SK-N-SH treated with all-trans-retinoic acid at 6 μM for 48 hours (cell line): ENCODE measurements at regions not wholly inside any gene's neighbourhood (a gene's known extent, or its start where the extent isn't known, plus 50 kb on each side); places are given as distances from the start of the nearest gene placed in this dataset.
A peak's percentile ranks its signal among the peaks of the same experiment; 100 is the strongest.

ENCODE experiments used
- ATAC-seq: fragments of 200-7000 bp; cut with Tn5 transposase; 3 replicates; pipeline ENCODE4 v1.9.1; 2020; ENCODE audit warnings: mild to moderate bottlenecking, moderate library complexity
- ARNTL ChIP-seq: fragments of 450-650 bp; formaldehyde crosslinking; IDR thresholded peaks from 2 replicates; pipeline ENCODE4 v1.5.0; 2020; ENCODE audit warnings: low read depth, mild to moderate bottlenecking, moderate library complexity, borderline replicate concordance
- BACH2 ChIP-seq: fragments of 250-450 bp; sonication (Bioruptor Pico); IDR thresholded peaks from 2 replicates; pipeline ENCODE4 v1.9.0; 2021; ENCODE audit warnings: mild to moderate bottlenecking, borderline replicate concordance
- CREB5 ChIP-seq: fragments of 250-450 bp; sonication (Bioruptor Pico); IDR thresholded peaks from 2 replicates; pipeline ENCODE4 v1.5.1; 2020; ENCODE audit warnings: low read depth, mild to moderate bottlenecking, moderate library complexity
- ESRRG ChIP-seq: fragments of 250-450 bp; sonication (Bioruptor Pico); IDR thresholded peaks from 2 replicates; pipeline ENCODE4 v1.6.1; 2021; ENCODE audit warnings: mild to moderate bottlenecking
- GLIS3 ChIP-seq: fragments of 250-450 bp; sonication (Bioruptor Pico); IDR thresholded peaks from 2 replicates; pipeline ENCODE4 v1.5.0; 2020; ENCODE audit warnings: mild to moderate bottlenecking, moderate library complexity
- ISL1 ChIP-seq: fragments of 250-450 bp; sonication (Bioruptor Pico); IDR thresholded peaks from 2 replicates; pipeline ENCODE4 v2.1.2; 2022; ENCODE audit warnings: mild to moderate bottlenecking, moderate library complexity
- OSR1 ChIP-seq: fragments of 250-450 bp; sonication (Bioruptor Pico); IDR thresholded peaks from 2 replicates; pipeline ENCODE4 v1.8.0; 2022; ENCODE audit warnings: moderate library complexity, mild to moderate bottlenecking, inconsistent platforms
- PATZ1 ChIP-seq: fragments of 250-450 bp; sonication (Bioruptor Pico); IDR thresholded peaks from 2 replicates; pipeline ENCODE4 v1.8.0; 2020; ENCODE audit warnings: mild to moderate bottlenecking, moderate library complexity, borderline replicate concordance
- RARB ChIP-seq: fragments of 250-450 bp; sonication (Bioruptor Pico); IDR thresholded peaks from 2 replicates; pipeline ENCODE4 v1.8.0; 2021; ENCODE audit warnings: mild to moderate bottlenecking, moderate library complexity
- SNAI2 ChIP-seq: fragments of 250-450 bp; sonication (Bioruptor Pico); IDR thresholded peaks from 2 replicates; pipeline ENCODE4 v1.5.0; 2020; ENCODE audit warnings: mild to moderate bottlenecking, moderate library complexity
- TCF4 ChIP-seq: fragments of 250-450 bp; sonication (Bioruptor Pico); IDR thresholded peaks from 2 replicates; pipeline ENCODE4 v1.8.0; 2021; ENCODE audit warnings: mild to moderate bottlenecking, moderate library complexity, borderline replicate concordance
- TOX ChIP-seq: fragments of 250-450 bp; sonication (Bioruptor Pico); IDR thresholded peaks from 2 replicates; pipeline ENCODE4 v1.8.0; 2021; ENCODE audit warnings: mild to moderate bottlenecking, moderate library complexity, borderline replicate concordance
- TSHZ2 ChIP-seq: fragments of 250-450 bp; sonication (Bioruptor Pico); IDR thresholded peaks from 2 replicates; pipeline ENCODE4 v1.5.0; 2020; ENCODE audit warnings: mild to moderate bottlenecking, moderate library complexity
- ZC3H10 ChIP-seq: fragments of 250-450 bp; sonication (Bioruptor Pico); IDR thresholded peaks from 2 replicates; pipeline ENCODE4 v1.5.1; 2021; ENCODE audit warnings: mild to moderate bottlenecking, moderate library complexity
- ZFP3 ChIP-seq: fragments of 250-450 bp; sonication (Bioruptor Pico); IDR thresholded peaks from 2 replicates; pipeline ENCODE4 v1.5.0; 2020; ENCODE audit warnings: mild to moderate bottlenecking, moderate library complexity
- ZFP30 ChIP-seq: fragments of 450-650 bp; formaldehyde crosslinking; IDR thresholded peaks from 2 replicates; pipeline ENCODE4 v1.5.0; 2022; ENCODE audit warnings: mild to moderate bottlenecking, moderate library complexity
- ZNF565 ChIP-seq: fragments of 450-650 bp; formaldehyde crosslinking; conservative IDR thresholded peaks from 2 replicates; pipeline ENCODE4 v1.5.0; 2020; ENCODE audit warnings: low read depth, mild to moderate bottlenecking, moderate library complexity
- ZNF70 ChIP-seq: fragments of 450-650 bp; formaldehyde crosslinking; IDR thresholded peaks from 2 replicates; pipeline ENCODE4 v1.5.0; 2020; ENCODE audit warnings: mild to moderate bottlenecking, moderate library complexity
- ZNF8 ChIP-seq: fragments of 450-650 bp; formaldehyde crosslinking; IDR thresholded peaks from 2 replicates; pipeline ENCODE4 v1.5.0; 2020; ENCODE audit warnings: mild to moderate bottlenecking, moderate library complexity
- TF ChIP-seq, protein P1 (sequence below): fragments of 250-450 bp; sonication (Bioruptor Pico); IDR thresholded peaks from 2 replicates; pipeline ENCODE4 v1.8.0; 2021; ENCODE audit warnings: low read depth, mild to moderate bottlenecking, moderate library complexity, borderline replicate concordance
- TF ChIP-seq, protein P2 (sequence below): fragments of 250-450 bp; sonication (Bioruptor Pico); IDR thresholded peaks from 2 replicates; pipeline ENCODE4 v1.5.1; 2021; ENCODE audit warnings: mild to moderate bottlenecking, moderate library complexity

DNA sequence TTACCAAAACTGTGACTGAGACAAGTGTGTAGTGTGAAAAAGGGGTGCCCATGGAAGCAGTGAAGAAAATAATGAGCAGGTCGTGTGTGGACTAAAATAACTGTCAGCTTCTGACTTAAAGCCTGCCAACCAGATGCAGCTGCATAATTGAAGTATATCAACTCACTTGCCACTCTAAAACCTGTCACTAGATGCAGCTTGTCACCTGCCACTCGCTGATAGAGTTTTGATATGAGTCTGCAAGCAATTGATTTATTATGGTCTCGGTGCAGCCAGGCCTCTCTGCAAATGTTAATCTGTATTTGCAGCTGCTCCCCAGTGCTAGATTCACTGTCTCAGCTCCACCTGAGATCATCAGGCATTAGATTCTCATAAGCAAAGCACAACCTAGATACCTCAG is 1090.0 kb upstream of the EYS start:
- ATAC-seq: no peak

GRCh38 chr6:66788579-66788978 is 1081.6 kb upstream of the EYS start:
- ATAC-seq: no peak
- TF ChIP-seq OSR1 (CRISPR knock-in tag) (no peak), ZNF565 (CRISPR knock-in tag) (no peak), TCF4 (no peak), TOX (CRISPR knock-in tag) (no peak)
- TF ChIP-seq, protein P1, sequence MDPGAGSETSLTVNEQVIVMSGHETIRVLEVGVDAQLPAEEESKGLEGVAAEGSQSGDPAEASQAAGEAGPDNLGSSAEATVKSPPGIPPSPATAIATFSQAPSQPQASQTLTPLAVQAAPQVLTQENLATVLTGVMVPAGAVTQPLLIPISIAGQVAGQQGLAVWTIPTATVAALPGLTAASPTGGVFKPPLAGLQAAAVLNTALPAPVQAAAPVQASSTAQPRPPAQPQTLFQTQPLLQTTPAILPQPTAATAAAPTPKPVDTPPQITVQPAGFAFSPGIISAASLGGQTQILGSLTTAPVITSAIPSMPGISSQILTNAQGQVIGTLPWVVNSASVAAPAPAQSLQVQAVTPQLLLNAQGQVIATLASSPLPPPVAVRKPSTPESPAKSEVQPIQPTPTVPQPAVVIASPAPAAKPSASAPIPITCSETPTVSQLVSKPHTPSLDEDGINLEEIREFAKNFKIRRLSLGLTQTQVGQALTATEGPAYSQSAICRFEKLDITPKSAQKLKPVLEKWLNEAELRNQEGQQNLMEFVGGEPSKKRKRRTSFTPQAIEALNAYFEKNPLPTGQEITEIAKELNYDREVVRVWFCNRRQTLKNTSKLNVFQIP: no peak
- TF ChIP-seq, all 23 proteins: peak for 0

More for the DNA sequence above, 1090.0 kb upstream of the EYS start:
- TF ChIP-seq PATZ1 (CRISPR knock-in tag): no peak
- TF ChIP-seq OSR1 (CRISPR knock-in tag): no peak
- TF ChIP-seq SNAI2 (CRISPR knock-in tag): no peak
- no peak for TF ChIP-seq TOX (CRISPR knock-in tag)
- no peak for TF ChIP-seq GLIS3 (CRISPR knock-in tag)
- no peak for TF ChIP-seq BACH2
- TF ChIP-seq ZNF8 (CRISPR knock-in tag): no peak
- TF ChIP-seq ESRRG (CRISPR knock-in tag): no peak
- TF ChIP-seq TCF4: no peak

DNA sequence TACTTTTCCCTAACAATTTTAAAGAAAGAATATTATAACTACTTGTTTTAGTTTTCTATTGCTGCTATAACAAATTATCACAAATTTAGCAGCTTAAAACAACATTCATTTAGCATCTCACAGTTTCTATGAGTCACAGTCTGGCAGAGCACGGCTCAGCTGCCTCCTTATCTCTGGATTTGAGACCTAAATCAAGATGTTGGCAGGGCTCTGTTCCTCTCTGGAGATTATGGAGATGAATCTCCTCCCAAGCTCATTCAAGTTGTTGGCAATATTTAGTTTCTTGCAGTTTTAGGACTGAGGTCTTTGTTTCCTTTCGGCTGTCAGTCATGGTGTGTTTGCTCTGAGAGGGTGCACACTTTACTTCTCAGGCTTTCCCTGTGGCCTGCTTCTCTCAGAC is 1065.8 kb upstream of the EYS start:
- no peak for ATAC-seq
- TF ChIP-seq, protein P2, sequence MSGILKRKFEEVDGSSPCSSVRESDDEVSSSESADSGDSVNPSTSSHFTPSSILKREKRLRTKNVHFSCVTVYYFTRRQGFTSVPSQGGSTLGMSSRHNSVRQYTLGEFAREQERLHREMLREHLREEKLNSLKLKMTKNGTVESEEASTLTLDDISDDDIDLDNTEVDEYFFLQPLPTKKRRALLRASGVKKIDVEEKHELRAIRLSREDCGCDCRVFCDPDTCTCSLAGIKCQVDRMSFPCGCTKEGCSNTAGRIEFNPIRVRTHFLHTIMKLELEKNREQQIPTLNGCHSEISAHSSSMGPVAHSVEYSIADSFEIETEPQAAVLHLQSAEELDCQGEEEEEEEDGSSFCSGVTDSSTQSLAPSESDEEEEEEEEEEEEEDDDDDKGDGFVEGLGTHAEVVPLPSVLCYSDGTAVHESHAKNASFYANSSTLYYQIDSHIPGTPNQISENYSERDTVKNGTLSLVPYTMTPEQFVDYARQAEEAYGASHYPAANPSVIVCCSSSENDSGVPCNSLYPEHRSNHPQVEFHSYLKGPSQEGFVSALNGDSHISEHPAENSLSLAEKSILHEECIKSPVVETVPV (CRISPR knock-in tag): 0 out of 2 replicates have a peak, but pooled peaks have one; percentile 40
- TF ChIP-seq ARNTL (CRISPR knock-in tag) (no peak), BACH2 (no peak), CREB5 (CRISPR knock-in tag) (peak; percentile 73; the same call in 1 of the 2 replicates), GLIS3 (CRISPR knock-in tag) (no peak), TSHZ2 (CRISPR knock-in tag) (0 out of 2 replicates have a peak, but pooled peaks have one; percentile 58), TCF4 (peak; percentile 67; the same call in 1 of the 2 replicates), ESRRG (CRISPR knock-in tag) (0 out of 2 replicates have a peak, but pooled peaks have one; percentile 59), ISL1 (peak; percentile 85), ZNF8 (CRISPR knock-in tag) (no peak), RARB (no peak), ZFP3 (CRISPR knock-in tag) (0 out of 2 replicates have a peak, but pooled peaks have one; percentile 37), ZC3H10 (CRISPR knock-in tag) (no peak), OSR1 (CRISPR knock-in tag) (no peak), ZNF70 (no peak), SNAI2 (CRISPR knock-in tag) (peak; percentile 53; the same call in 1 of the 2 replicates), ZNF565 (CRISPR knock-in tag) (no peak), TOX (CRISPR knock-in tag) (no peak), ZFP30 (no peak)
- TF ChIP-seq, protein P1: no peak
